Breast epithelium (tissue), 3 donors: ENCODE measurements at regions not wholly inside any gene's neighbourhood (a gene's known extent, or its start where the extent isn't known, plus 50 kb on each side); places are given as distances from the start of the nearest gene placed in this dataset.

Source experiments
- CTCF ChIP-seq, 3 donors: fragments of 450-650 bp; IDR thresholded peaks; one replicate each; pipeline ENCODE4 v1.5.1; 2016 to 2017; ENCODE audit warnings: antibody characterized with exemption in 3 of 3, mild to moderate bottlenecking in 3 of 3, moderate library complexity in 3 of 3
- POLR2A ChIP-seq: fragments of 450-650 bp; IDR thresholded peaks from one replicate; pipeline ENCODE4 v1.6.1; 2016; ENCODE audit warnings: antibody characterized with exemption, mild to moderate bottlenecking, moderate library complexity
- POLR2AphosphoS5 ChIP-seq, 3 donors: sonication (generic); formaldehyde crosslinking; IDR thresholded peaks; one replicate each; pipeline ENCODE4 v1.6.1; 2017; ENCODE audit warnings: antibody characterized with exemption in 3 of 3

- TF ChIP-seq CTCF (IDR thresholded peaks at IDR 0.05) (no peak), POLR2A (no peak), POLR2AphosphoS5 (IDR thresholded peaks at IDR 0.05) (no peak)
These were observed 279.3 kb upstream of the E2F7 start for GRCh38 chr12:77344651-77345050.
